ENCODE measurements at regions not wholly inside any gene's neighbourhood (a gene's known extent, or its start where the extent isn't known, plus 50 kb on each side); places are given as distances from the start of the nearest gene placed in this dataset.

GRCh38 chr4:66899422-66900065 is 645.8 kb downstream of the CENPC start:
- intact Hi-C loops (cut with DNase I), result no loop called here
- H3K36me3 ChIP-seq, result no peaks in the 10 kb centered on the region
- WGBS, 2 donors, result 89 to 93% methylated on average over 26 of the region's 26 CpGs
- no peak for DNase-seq
- no peak for TF ChIP-seq EP300 (IDR thresholded peaks at IDR 0.05)
- no peak for TF ChIP-seq CTCF (IDR thresholded peaks at IDR 0.05)
- no peak for TF ChIP-seq POLR2AphosphoS5 (IDR thresholded peaks at IDR 0.05)
- no peak for TF ChIP-seq POLR2A (IDR thresholded peaks at IDR 0.05)
- H3K27ac ChIP-seq, result no peak overlapping the region
- H3K4me1 ChIP-seq, result no peaks in the 10 kb centered on the region
- no peaks in the 10 kb centered on the region for H3K27me3 ChIP-seq
- no peaks in the 10 kb centered on the region for H3K9me3 ChIP-seq
- H3K4me3 ChIP-seq, result no peak overlapping the region

GRCh38 chr4:66893807-66894206 is 651.5 kb downstream of the CENPC start:
- intact Hi-C loops (cut with DNase I), result no loop called here
- WGBS, 2 donors, result 77 to 80% methylated on average over 1 of the region's 1 CpG
- Histone ChIP-seq H3K27ac (no peak overlapping the region), H3K27me3 (no peaks in the 10 kb centered on the region), H3K4me1 (no peaks in the 10 kb centered on the region), H3K9me3 (no peaks in the 10 kb centered on the region), H3K36me3 (no peaks in the 10 kb centered on the region), H3K4me3 (no peak overlapping the region)
- DNase-seq, result no peak
- TF ChIP-seq POLR2A (IDR thresholded peaks at IDR 0.05), result no peak
- no peak for TF ChIP-seq CTCF (IDR thresholded peaks at IDR 0.05)
- TF ChIP-seq POLR2AphosphoS5 (IDR thresholded peaks at IDR 0.05), result no peak
- TF ChIP-seq EP300 (IDR thresholded peaks at IDR 0.05), result no peak

GRCh38 chr4:66887061-66887460 is 658.2 kb downstream of the CENPC start:
- 59 to 87% methylated on average over 1 of the region's 1 CpG for WGBS, 2 donors
- no peaks in the 10 kb centered on the region for H3K36me3 ChIP-seq
- no peaks in the 10 kb centered on the region for H3K4me1 ChIP-seq
- TF ChIP-seq CTCF (IDR thresholded peaks at IDR 0.05) (no peak), POLR2A (IDR thresholded peaks at IDR 0.05) (no peak), POLR2AphosphoS5 (IDR thresholded peaks at IDR 0.05) (no peak), EP300 (IDR thresholded peaks at IDR 0.05) (no peak)
- H3K27ac ChIP-seq, result no peak overlapping the region
- no peaks in the 10 kb centered on the region for H3K27me3 ChIP-seq
- no peak overlapping the region for H3K4me3 ChIP-seq
- DNase-seq, result no peak
- intact Hi-C loops (cut with DNase I), result no loop called here
- no peaks in the 10 kb centered on the region for H3K9me3 ChIP-seq

GRCh38 chr4:66885501-66886165 is 659.7 kb downstream of the CENPC start:
- H3K9me3 ChIP-seq, result no peaks in the 10 kb centered on the region
- H3K4me3 ChIP-seq, result no peak overlapping the region
- no peaks in the 10 kb centered on the region for H3K27me3 ChIP-seq
- WGBS, 2 donors, result 85 to 90% methylated on average over 1 of the region's 1 CpG
- H3K4me1 ChIP-seq, result no peaks in the 10 kb centered on the region
- H3K27ac ChIP-seq, result no peak overlapping the region
- H3K36me3 ChIP-seq, result no peaks in the 10 kb centered on the region
- no peak for DNase-seq
- intact Hi-C loops (cut with DNase I), result no loop called here
- no peak for TF ChIP-seq POLR2A (IDR thresholded peaks at IDR 0.05)
- no peak for TF ChIP-seq EP300 (IDR thresholded peaks at IDR 0.05)
- TF ChIP-seq POLR2AphosphoS5 (IDR thresholded peaks at IDR 0.05), result no peak
- TF ChIP-seq CTCF (IDR thresholded peaks at IDR 0.05), result no peak
